H1 (cell line): ENCODE measurements at regions not wholly inside any gene's neighbourhood (a gene's known extent, or its start where the extent isn't known, plus 50 kb on each side); places are given as distances from the start of the nearest gene placed in this dataset.

Experiments
- CTCF ChIA-PET: fragments of 300-600 bp; sonication (Branson Sonifier 250); formaldehyde crosslinking; loops from one replicate; lab custom pipeline; 2021; ENCODE audit not compliant: partially characterized antibody; lab: Charles Lee
- POLR2A ChIA-PET: fragments of 300-600 bp; sonication (Branson Sonifier 250); formaldehyde crosslinking; loops from one replicate; lab custom pipeline; 2021; ENCODE audit warnings: inconsistent platforms; ENCODE audit not compliant: partially characterized antibody; lab: Charles Lee
- DNase-seq, 2 experiments: peaks; one replicate each; pipeline versions ENCODE4 v3.0.0 to v3.0.0-alpha.2; 2010 to 2022; ENCODE audit warnings: low spot score in 2 of 2, low read depth in 1 of 2, mixed read lengths in 1 of 2
- FAIRE-seq: peaks from 2 replicates; lab custom pipeline; 2011; peaks lifted over from hg19 to GRCh38; lab: Jason Lieb, UNC
- H2AFZ ChIP-seq: 2 replicates; pipeline ENCODE4 v1.8.1; 2012; ENCODE audit warnings: low read length, inconsistent platforms
- H2AK5ac ChIP-seq: 2 replicates; pipeline ENCODE4 v1.6.1; 2013; ENCODE audit warnings: low read depth, low read length
- H2BK120ac ChIP-seq: replicated peaks from 2 replicates; pipeline ENCODE3; 2013; ENCODE audit warnings: low read depth, low read length, inconsistent platforms
- H2BK12ac ChIP-seq: 2 replicates; pipeline ENCODE4 v1.6.1; 2013; ENCODE audit warnings: low read depth, low read length
- H2BK15ac ChIP-seq: 2 replicates; pipeline ENCODE4 v1.6.1; 2013; ENCODE audit warnings: low read length
- H2BK20ac ChIP-seq: 2 replicates; pipeline ENCODE4 v1.6.1; 2013; ENCODE audit warnings: low read length
- H2BK5ac ChIP-seq: 2 replicates; pipeline ENCODE4 v1.6.1; 2013; ENCODE audit warnings: low read depth, low read length
- H3K14ac ChIP-seq: 2 replicates; pipeline ENCODE4 v1.6.1; 2013; ENCODE audit warnings: inconsistent platforms; ENCODE audit not compliant: insufficient read length
- H3K18ac ChIP-seq: 2 replicates; pipeline ENCODE4 v1.6.1; 2013; ENCODE audit warnings: low read length; ENCODE audit errors: extremely low read depth
- H3K23ac ChIP-seq: 2 replicates; pipeline ENCODE4 v1.6.1; 2013; ENCODE audit warnings: inconsistent platforms; ENCODE audit not compliant: insufficient read length
- H3K23me2 ChIP-seq: 2 replicates; pipeline ENCODE4 v1.6.1; 2013; ENCODE audit warnings: low read depth, low read length
- H3K27ac ChIP-seq: 2 replicates; pipeline ENCODE4 v1.6.1; 2011; ENCODE audit warnings: low read depth, low read length, inconsistent platforms
- H3K27me3 ChIP-seq, 4 experiments: replicated peaks in 1 of 4; 1 replicate in 1 of 4; 2 replicates in 3 of 4; pipeline versions ENCODE4 v1.6.1 to v1.8.1; 2011 to 2013; ENCODE audit warnings: low read length in 3 of 4, mild to moderate bottlenecking in 3 of 4, inconsistent platforms in 2 of 4, mixed read lengths in 2 of 4, moderate library complexity in 1 of 4; ENCODE audit not compliant: control insufficient read depth in 3 of 4, insufficient read depth in 3 of 4; ENCODE audit errors: extremely low read depth in 1 of 4
- H3K36me3 ChIP-seq, 4 experiments: 2 replicates each; pipeline versions ENCODE4 v1.6.1 to v1.8.1; 2011 to 2013; ENCODE audit warnings: mild to moderate bottlenecking in 4 of 4, low read length in 3 of 4, moderate library complexity in 2 of 4, control low read depth in 1 of 4, inconsistent platforms in 1 of 4; ENCODE audit not compliant: insufficient read depth in 4 of 4, control insufficient read depth in 2 of 4
- H3K4ac ChIP-seq: replicated peaks from 2 replicates; pipeline ENCODE3; 2013; ENCODE audit warnings: low read length, low read depth, mixed read lengths, inconsistent platforms; ENCODE audit not compliant: insufficient read length
- H3K4me1 ChIP-seq, 4 experiments: replicated peaks in 1 of 4; 1 replicate in 1 of 4; 2 replicates in 3 of 4; pipeline versions ENCODE4 v1.6.1 to v1.8.1; 2011 to 2013; ENCODE audit warnings: low read length in 3 of 4, inconsistent platforms in 2 of 4, mixed read lengths in 1 of 4; ENCODE audit not compliant: insufficient read depth in 4 of 4, control insufficient read depth in 3 of 4
- H3K4me2 ChIP-seq, 2 experiments: 2 replicates each; pipeline versions ENCODE4 v1.6.1 to v1.8.1; 2011 to 2013; ENCODE audit warnings: low read depth in 2 of 2, low read length in 2 of 2, control low read depth in 1 of 2, inconsistent platforms in 1 of 2, mild to moderate bottlenecking in 1 of 2; ENCODE audit not compliant: insufficient read depth in 1 of 2
- H3K4me3 ChIP-seq, 4 experiments: fragments of 200-600, 300-600 bp in 1 of 4; sonication (generic), shearing (Covaris generic), sonication (Bioruptor Twin) in 1 of 4; 2 replicates each; pipeline versions ENCODE4 v1.5.1 to v1.8.1; 2011 to 2016; ENCODE audit warnings: low read length in 4 of 4, low read depth in 3 of 4, control low read depth in 2 of 4, inconsistent platforms in 2 of 4, mild to moderate bottlenecking in 2 of 4, mixed read lengths in 1 of 4, moderate library complexity in 1 of 4; ENCODE audit not compliant: insufficient read depth in 2 of 4; ENCODE audit errors: extremely low read depth in 1 of 4
- H3K56ac ChIP-seq: replicated peaks from 2 replicates; pipeline ENCODE3; 2013; ENCODE audit warnings: low read depth, mild to moderate bottlenecking, mixed read lengths, low read length, inconsistent platforms; ENCODE audit not compliant: insufficient read length
- H3K79me1 ChIP-seq: 2 replicates; pipeline ENCODE4 v1.6.1; 2013; ENCODE audit warnings: low read depth, low read length, control low read depth
- H3K79me2 ChIP-seq, 2 experiments: 2 replicates each; pipeline versions ENCODE4 v1.6.1 to v1.8.1; 2012 to 2013; ENCODE audit warnings: low read length in 2 of 2, mild to moderate bottlenecking in 2 of 2, inconsistent platforms in 1 of 2; ENCODE audit not compliant: insufficient read depth in 2 of 2, control insufficient read depth in 1 of 2
- H3K9ac ChIP-seq, 4 experiments: replicated peaks in 1 of 4; 1 replicate in 1 of 4; 2 replicates in 3 of 4; pipeline versions ENCODE4 v1.6.1 to v1.8.1; 2011 to 2013; ENCODE audit warnings: low read depth in 3 of 4, low read length in 3 of 4, control low read depth in 2 of 4, mild to moderate bottlenecking in 2 of 4, moderate library complexity in 2 of 4, inconsistent platforms in 1 of 4; ENCODE audit errors: extremely low read depth in 1 of 4
- H3K9me3 ChIP-seq, 2 experiments: 2 replicates each; pipeline versions ENCODE4 v1.6.1 to v1.8.1; 2012 to 2013; ENCODE audit warnings: mild to moderate bottlenecking in 2 of 2, moderate library complexity in 2 of 2, control low read depth in 1 of 2, inconsistent platforms in 1 of 2, low read depth in 1 of 2, low read length in 1 of 2, mixed read lengths in 1 of 2; ENCODE audit not compliant: insufficient read depth in 2 of 2
- H4K20me1 ChIP-seq, 2 experiments: replicated peaks in 1 of 2; 2 replicates each; pipeline versions ENCODE3 to v1.8.1; 2011 to 2013; ENCODE audit warnings: inconsistent platforms in 2 of 2, low read length in 2 of 2, mild to moderate bottlenecking in 1 of 2; ENCODE audit not compliant: insufficient read depth in 2 of 2, control insufficient read depth in 1 of 2
- H4K5ac ChIP-seq: 2 replicates; pipeline ENCODE4 v1.6.1; 2013; ENCODE audit warnings: low read length, low read depth, mixed read lengths, inconsistent platforms; ENCODE audit not compliant: insufficient read length
- H4K8ac ChIP-seq: 2 replicates; pipeline ENCODE4 v1.8.0; 2013; ENCODE audit warnings: mild to moderate bottlenecking, moderate library complexity, low read length, inconsistent platforms; ENCODE audit not compliant: insufficient read depth; ENCODE audit errors: extremely low read depth
- H4K91ac ChIP-seq: replicated peaks from 2 replicates; pipeline ENCODE3; 2013; ENCODE audit warnings: low read length, mixed read lengths, inconsistent platforms; ENCODE audit not compliant: insufficient read length
- BACH1 ChIP-seq: IDR thresholded peaks from 2 replicates; pipeline ENCODE4 v1.6.1; 2012; ENCODE audit warnings: low read length, improper control_type of control experiment
- BRCA1 ChIP-seq: IDR thresholded peaks from 2 replicates; pipeline ENCODE4 v1.6.1; 2012; ENCODE audit warnings: low read depth, low read length, improper control_type of control experiment
- POU5F1 ChIP-seq: IDR thresholded peaks from 2 replicates; pipeline ENCODE4 v1.6.1; 2011; ENCODE audit warnings: low read depth, mild to moderate bottlenecking, low read length, moderate library complexity
- TEAD4 ChIP-seq: IDR thresholded peaks from 2 replicates; pipeline ENCODE4 v1.6.1; 2012; ENCODE audit warnings: low read depth, low read length, inconsistent platforms, mixed read lengths
- WGBS, 2 experiments: shearing (Covaris generic) in 1 of 2; methylation state at CpG; one replicate each; pipeline versions ENCODE4 v1.1.6 to v1.1.7; 2013 to 2015; ENCODE audit warnings: low lambda C conversion rate in 2 of 2, mixed read lengths in 2 of 2, inconsistent platforms in 1 of 2, low coverage in 1 of 2, missing lambda C conversion rate in 1 of 2; ENCODE audit not compliant: insufficient replicate concordance in 2 of 2, insufficient coverage in 1 of 2, insufficient read length in 1 of 2; ENCODE audit errors: extremely low coverage in 1 of 2, missing lambda C conversion rate in 1 of 2; 5-methylcytosine and 5-hydroxymethylcytosine counted together

- H3K9ac ChIP-seq: no peak overlapping the region
- no peak overlapping the region for H2BK20ac ChIP-seq
- H2BK5ac ChIP-seq: no peak overlapping the region
- no peaks in the 10 kb centered on the region for H3K23me2 ChIP-seq
- no peak overlapping the region for H4K91ac ChIP-seq
- no peak overlapping the region for H3K14ac ChIP-seq
- ChIA-PET CTCF (interaction anchor here (1.0 to 1.8 kb wide), 3 partner anchors 86 to 106 kb away, joined by 3 to 5 read pairs (median 3); no protein-coding TSS in a partner anchor), POLR2A (no interaction called here)
- no peak overlapping the region for H3K4me2 ChIP-seq
- peaks cover 4 to 14% of the 10 kb centered on the region in 2 experiments; a peak in 2 of 4 replicates for H3K9me3 ChIP-seq
- no peak overlapping the region for H3K4me3 ChIP-seq
- 85% methylated on average over 18 of the region's 18 CpGs; no CpG with 5 or more reads in 1 of the 2 experiments for WGBS, 2 experiments
- no peaks in the 10 kb centered on the region for H3K79me1 ChIP-seq
- DNase-seq: no peak
- H2AFZ ChIP-seq: no peak overlapping the region
- no peaks in the 10 kb centered on the region for H3K36me3 ChIP-seq
- TF ChIP-seq BACH1: no peak
- no peak for TF ChIP-seq TEAD4
- no peak for TF ChIP-seq POU5F1
- no peak for TF ChIP-seq BRCA1
- H3K79me2 ChIP-seq: no peaks in the 10 kb centered on the region
- H3K27me3 ChIP-seq: no peaks in the 10 kb centered on the region; a peak in 1 of 7 replicates
- H3K18ac ChIP-seq: no peak overlapping the region
- H4K8ac ChIP-seq: no peak overlapping the region
- no peak overlapping the region for H2BK120ac ChIP-seq
- no peak overlapping the region for H2BK15ac ChIP-seq
- no peak overlapping the region for H3K56ac ChIP-seq
- H3K27ac ChIP-seq: no peak overlapping the region
- H4K20me1 ChIP-seq: no peaks in the 10 kb centered on the region
- FAIRE-seq: no peak
- no peak overlapping the region for H3K23ac ChIP-seq
- no peaks in the 10 kb centered on the region; a peak in 1 of 7 replicates for H3K4me1 ChIP-seq
- no peak overlapping the region for H2BK12ac ChIP-seq
- H2AK5ac ChIP-seq: no peak overlapping the region
- no peak overlapping the region for H4K5ac ChIP-seq
- H3K4ac ChIP-seq: no peak overlapping the region
Observed at GRCh38 chr17:79510071-79510470, 100.8 kb downstream of the RBFOX3 start.
